ENCODE measurements at regions not wholly inside any gene's neighbourhood (a gene's known extent, or its start where the extent isn't known, plus 50 kb on each side); places are given as distances from the start of the nearest gene placed in this dataset.

DNA sequence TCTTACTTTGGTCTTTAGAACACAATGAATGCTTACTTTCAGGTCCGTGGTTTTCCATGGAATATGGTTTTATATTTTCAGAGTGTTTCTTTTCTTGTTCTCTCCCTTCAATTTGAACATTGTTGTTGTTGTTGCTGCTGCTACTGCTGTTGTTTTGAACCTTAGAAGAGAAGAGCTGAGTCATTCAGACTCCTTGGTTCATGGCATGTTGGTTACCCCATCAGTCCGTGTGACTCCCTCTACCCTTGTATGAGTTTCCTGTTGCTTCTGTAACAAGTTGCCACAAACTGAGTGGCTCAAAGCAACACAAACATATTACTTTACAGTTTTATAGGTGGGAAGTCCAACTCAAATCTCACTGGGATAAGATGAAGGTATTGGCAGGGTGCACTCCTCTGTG lies 511.0 kb downstream of the INSC start:
- no peak for DNase-seq

DNA sequence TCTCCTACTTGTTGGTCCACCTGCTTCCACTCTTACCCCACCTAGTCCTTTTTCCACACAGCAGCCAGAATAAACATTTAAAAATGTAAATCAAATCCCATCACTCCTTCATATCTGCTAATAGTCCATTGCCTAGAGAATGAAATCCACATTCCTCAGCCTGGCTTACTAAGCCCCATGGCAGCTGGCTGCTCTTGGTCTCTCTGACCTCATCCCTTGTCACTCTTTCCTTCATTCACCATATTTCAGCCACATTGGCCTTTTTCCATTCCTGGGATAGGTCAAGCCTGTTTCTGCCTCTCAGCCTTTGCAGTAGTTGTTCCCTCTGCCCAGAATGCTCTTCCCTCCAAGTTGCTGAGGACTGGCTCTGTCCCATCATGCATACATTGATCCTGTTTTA lies 512.8 kb downstream of the INSC start:
- no peak for DNase-seq

DNA sequence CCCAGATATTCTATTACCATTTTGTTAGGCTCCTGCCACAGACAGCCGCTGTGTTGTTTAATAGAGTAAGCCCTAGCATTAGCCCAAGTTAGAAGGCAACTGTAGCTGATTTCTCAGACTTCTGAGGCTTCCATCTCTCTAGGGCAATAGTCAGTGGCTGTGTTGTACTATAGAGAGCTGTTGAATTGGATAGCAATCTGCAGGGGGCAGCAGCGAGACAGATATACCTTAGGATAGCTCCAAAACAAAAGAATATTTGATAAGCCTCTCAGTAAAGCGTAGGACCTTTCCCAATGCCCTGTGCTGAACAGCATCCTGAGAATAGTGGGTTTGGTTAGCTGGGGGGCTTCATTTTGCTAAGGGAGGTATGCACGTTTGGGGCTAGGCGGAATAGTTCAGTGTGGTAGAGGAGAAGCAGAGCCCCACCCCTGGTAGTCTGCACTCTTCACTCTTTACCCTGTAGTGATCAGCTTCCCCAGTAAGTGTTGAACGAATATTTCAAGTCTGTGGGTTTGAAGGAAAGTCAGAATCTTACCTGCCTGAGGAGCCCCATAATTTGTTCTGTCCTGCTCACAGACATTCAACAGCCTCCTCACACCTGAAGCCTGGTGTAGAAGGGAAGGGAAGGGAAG lies 515.1 kb downstream of the INSC start:
- DNase-seq: no peak

DNA sequence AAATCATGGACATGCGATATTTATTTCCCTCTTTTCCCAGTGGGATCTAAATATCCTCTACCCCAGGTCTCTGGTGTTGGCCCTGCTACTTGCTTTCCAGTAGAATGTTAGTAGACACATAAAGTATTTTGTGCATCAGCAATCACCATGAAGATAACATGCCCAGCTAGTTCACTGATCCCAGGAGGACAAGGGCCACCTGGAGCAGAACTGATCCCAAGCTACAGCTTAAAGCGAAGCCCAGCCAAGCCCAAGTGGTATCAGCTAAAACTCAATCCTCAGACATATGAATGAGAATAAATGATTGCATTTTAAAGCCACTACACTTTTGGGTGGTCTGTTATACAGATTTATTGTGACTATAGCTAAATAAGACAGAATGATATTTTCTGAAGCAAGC lies 516.2 kb downstream of the INSC start:
- no peak for DNase-seq

DNA sequence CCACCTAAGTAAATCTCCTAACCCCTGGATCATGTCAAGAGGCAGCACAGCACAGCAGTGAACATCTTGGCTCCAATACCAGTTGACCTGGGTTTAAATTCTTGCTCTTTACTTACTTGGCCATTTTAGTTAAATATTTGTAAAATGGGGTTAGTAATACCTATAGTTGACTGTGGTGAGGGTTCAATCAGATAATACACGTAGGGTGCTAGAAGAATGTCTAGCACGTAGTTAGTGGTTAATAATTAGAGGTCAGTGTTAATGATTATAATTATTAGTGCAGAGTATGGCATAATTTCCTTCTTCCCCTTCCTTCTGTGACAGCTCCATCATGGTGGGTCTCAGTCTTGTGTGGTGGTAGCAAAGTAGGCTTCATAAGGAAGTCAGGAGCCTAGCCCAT lies 520.8 kb downstream of the INSC start:
- no peak for DNase-seq

DNA sequence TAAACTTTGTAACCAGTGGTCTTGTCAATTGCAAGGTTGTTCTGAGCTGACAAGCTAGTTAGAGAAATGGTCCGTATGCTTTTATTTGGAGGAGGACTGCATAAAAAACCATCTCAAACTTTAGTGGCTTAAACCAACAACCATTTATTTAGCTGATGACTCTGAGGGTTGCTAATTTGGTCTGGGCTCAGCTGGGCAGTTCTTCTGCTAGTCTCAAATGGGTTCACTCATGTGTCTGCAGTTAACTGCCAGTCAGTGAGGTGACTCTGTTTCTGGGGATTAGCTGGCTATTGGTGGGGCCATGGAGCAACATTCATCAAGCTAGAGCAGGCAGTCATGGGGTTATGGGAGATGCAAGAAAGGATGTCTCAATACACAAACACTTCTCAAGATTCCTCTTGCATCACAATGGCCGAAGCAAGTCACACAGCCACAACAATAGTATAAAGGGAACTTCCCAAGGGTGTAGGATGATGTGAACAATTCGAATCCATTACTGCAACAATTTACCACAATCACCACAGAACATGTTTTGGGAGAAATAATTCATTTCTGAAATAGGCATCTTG lies 521.9 kb downstream of the INSC start:
- no peak for DNase-seq

DNA sequence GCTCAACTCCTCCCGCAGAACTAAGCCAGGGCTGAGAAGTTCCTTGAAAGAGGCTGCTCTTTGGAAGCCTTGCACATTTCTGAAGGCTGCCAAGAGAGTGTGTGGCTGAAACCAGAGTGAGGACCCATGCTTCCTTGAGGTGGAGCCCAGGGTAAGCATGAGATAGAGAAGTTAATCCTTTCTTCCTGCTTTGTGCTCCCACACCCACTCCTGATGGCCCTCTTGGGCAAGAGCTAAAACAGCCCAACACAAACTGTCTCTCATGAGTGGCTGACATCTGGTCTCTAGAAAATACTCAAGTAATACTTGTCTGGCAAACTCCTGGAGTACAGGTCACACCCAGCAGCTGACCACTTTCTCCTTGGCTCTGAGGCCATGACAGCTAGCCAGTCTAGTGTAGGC lies 523.7 kb downstream of the INSC start:
- no peak for DNase-seq

DNA sequence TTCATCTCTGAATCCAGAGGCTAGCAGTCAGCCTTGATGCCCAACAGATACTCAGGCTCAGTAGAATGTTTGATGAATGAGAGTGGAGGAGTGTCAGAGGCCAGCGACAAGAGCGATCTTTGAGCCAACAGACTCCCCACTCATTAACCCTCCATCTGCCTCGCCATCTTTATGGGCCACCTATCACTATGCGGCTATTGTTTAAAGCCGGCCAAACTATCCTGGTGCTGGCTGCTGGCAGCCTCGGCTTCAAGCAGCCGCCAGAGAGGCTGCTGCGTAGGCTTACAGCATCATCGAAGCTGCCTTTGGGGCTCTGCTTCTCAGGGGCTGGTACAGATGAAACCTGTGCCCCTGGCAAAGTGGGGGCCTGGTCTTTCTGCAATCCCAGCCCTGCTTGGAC lies 525.6 kb downstream of the INSC start:
- DNase-seq: no peak

DNA sequence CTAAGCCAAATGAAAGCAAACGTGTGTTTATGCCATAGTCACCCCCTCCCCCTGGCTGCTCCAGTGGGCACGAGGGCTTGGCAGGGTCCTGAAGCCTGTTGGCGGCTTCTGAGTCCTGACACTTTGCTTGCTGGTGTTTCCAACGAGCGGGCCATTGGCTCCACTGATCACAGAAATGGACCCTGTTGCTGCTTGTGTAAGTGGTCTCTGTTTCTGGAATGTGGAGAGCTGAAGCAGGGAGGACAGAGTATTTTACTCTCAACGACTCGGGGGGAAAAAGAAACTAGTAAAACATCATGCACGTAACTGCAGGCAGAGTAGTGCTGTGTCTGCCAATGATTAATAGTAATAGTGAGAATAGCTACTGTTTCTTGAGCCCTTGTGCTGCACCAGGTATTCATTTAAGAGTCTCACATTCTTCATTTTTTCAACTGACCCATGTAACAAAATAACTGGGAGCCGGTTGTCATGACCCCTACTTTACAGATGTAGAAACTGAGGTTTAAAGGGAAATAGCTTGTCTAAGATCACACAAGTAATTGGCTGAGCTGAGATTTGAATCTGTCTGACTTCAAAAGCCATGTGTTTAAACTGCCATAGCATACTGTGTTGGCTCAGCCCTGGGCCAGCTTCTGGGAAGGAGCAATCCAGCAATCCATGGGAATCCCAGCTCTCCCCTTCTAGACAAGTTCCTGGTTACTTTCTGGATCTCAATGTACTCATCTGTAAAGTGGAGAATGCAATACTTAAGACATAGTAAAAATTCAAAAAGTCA lies 526.7 kb downstream of the INSC start:
- no peak for DNase-seq

DNA sequence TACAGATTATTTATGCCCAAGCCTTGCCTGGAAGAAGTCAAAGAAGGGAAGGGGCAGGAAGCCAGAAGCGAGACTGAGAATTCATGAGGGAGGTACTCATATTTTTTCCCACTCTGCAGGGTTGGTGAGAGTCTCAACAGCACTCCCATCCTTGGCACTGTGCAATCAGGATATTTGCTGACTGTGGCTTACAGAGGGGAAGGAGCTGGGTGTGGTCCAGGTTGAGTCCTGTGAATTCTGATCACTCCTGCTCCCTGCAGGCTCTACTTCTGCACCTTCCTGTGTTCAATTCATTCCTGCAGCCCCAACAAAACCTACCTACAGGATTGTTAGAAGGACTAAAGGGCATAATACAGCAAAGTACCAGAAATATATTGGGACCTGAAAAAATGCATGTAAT lies 530.5 kb downstream of the INSC start:
- DNase-seq: no peak

DNA sequence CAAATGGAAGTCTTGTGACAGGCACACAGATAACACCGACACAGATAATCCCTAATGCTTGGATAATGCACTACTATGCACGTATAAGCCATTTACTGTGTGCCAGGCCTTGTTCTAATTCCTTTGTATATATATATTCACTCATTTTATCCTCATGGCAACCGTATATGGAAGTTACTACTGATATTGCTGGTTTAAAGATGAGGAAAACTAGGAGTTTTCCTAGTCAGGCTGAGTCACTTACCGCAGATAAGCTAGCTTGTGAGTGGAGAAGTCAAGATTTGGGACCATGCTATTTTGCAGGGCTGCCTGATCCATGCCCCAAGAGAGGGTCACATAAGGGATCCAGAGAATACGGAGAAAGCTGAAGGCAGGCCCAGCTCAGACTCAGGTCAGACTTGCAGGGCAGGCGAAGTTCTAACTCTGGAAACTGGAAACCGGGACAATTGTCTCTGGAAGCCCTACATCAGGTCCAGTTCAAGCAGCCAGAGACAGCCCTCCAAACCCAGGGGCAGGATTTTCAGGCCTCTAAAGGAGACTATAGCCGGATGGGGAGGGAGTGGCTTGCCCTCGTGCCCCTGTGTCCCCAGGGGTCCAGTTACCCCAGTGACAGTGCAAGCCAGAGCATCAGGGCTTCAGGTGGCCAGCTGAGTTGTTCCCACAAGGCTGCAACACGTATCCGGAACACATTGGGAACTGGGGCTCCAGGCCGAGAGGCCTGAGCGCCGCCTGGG lies 534.8 kb downstream of the INSC start:
- DNase-seq: no peak

DNA sequence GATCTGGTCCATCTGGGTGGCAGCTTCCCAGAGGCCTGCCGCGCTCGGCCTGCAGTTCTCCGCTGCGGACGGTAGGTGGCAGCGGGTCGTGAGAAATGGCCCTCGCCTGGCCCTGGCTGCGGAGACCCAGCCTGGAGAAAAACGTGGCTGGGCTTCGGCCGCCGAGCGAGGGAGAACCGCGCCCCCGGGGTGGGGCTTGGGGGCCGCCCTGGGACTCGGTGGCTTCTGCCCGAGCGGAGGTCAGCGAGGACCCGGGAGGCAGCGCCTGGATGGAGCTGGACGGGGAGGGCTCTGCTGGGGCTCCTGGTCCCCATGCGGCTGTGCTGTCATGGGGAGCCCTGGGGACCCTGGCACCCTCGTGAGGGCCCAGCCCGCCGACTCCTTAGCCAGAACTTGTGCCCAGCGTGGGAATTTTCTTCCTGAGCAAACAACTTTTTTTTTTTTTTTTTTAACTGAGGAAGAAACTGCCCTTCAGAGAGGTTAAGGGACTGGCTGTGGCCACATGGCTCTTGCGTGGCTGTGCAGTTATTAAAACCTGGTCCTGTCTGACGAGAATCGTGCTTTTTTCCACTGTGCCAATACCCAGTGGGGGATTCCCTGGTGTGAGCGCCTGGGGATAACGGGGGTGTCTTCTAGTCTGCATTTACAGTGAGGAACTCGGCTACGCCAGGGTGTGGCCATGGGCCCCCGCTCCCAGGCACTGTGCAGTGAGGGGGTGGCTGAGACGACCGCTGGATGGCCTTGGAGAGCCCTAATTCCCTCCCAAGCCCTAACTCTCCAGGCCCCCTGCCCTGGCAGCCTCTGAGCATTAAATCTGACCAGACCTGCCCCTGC lies 535.6 kb downstream of the INSC start:
- peak; percentile 63 for DNase-seq

DNA sequence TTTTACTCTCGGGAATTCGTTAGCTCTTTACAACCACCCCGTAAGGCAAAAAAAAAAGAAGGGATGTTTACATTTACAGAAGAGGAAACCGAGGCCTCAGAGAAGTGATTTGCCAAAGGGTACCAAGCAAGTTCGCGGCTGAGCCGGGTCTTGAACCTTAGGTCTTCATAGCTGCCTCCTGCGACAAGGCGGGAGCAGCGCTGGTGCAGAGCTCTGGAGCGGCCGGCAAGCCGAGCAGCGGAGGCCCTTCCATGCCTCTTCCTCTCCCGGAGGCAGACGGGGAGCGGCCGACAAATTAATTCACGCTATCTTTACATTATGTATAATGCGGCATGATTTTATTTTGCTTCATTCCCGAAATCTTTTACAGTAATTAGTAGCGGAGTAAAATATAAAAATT lies 536.3 kb downstream of the INSC start:
- DNase-seq: no peak

DNA sequence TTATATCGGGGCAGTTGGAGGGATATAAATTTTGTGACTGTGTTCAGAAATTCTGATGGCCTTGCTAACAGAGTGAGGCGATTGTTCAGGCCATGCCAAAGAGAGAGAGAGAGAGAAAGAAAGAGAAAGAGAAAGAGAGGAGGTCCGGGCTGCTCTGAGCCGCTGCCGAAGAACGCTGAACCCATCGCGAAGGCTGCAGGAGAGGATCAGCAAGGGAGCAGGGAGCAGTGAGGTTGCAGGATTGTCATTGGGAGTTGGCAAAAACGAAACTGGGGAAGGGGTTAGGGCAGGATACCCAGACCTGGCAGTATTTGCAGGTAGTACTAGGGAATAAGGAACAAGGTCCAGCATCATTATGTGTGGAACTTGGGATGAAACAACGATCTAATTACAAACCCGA lies 537.1 kb downstream of the INSC start:
- DNase-seq: no peak

DNA sequence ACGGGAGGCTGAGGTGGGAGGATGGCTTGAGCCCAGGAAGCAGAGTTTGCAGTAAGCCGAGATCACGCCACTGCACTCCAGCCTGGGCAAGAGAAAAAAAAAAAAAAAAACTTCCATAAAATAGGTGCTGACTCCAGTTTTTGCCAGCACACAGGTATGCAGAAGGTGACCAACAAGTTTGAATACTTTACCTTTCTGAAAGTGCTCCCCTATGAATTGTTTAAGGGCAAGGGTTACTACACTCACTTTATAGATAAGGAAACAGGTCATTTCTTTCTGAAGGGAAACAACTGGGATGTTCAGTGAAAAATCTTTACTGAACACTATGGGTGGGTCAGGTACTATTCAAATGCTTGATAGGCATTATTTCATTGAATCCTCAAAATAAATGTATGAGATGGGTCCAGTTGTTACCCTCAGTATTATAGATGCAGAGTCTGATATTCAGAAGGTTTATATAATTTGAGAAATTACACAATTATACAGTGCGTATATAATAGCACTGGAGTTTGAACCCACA lies 538.5 kb downstream of the INSC start:
- DNase-seq: no peak

DNA sequence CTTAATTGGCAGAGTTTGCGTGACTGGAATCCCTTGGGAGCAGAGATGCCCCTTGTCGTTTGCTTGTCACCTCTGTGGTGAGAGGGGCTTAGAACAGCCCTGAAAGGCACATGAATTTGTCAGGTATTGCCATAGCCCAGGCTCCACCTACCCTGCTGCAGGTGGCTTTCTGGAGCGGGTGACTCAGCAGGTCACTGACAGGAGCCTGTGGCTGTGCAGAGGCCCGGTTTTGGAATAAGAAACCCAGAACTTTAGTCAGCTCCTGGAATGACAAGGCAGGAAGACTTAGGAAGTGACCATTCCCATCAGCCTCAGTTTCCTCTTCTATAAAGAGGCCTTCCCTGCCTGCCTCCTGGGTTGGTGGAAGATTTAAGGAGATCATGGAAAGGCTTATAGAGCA lies 539.7 kb downstream of the INSC start:
- DNase-seq: no peak

DNA sequence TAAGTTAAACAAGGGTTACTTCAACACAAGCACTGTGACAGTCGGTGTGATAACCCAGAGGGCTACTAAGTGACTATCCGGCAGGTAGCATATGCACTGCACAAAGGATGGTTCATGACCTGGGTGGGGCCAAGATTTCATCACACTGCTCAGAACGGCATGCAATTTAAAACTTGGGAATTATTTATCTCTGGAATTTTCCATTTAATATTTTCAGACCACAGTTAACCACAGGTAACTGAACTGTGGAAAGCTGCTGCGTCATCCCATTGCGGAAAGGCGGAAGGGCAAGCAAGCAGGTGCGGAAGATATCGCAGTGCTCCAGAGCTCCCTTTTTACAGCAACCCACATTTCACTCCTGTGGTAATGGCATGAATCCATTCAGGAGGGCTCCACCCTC lies 540.8 kb downstream of the INSC start:
- DNase-seq: no peak

DNA sequence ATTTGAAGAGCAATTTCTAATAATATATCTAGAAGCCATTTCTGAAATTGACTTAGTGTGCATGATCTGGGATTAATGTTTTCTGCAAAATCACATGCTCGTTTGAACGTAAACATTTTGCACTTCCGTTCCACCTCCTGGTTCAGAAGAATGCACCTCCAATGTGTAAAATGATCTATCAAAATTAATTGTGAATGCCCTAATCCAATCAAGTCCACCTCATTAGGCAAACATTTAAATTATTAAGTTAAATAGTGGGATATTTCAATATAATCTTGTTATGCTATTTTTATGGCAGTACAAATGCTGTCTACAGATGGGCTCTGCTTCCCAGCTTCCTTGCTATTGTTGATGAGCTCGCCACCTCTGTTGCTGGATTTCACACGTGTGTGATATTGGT lies 542.5 kb downstream of the INSC start:
- DNase-seq: no peak

DNA sequence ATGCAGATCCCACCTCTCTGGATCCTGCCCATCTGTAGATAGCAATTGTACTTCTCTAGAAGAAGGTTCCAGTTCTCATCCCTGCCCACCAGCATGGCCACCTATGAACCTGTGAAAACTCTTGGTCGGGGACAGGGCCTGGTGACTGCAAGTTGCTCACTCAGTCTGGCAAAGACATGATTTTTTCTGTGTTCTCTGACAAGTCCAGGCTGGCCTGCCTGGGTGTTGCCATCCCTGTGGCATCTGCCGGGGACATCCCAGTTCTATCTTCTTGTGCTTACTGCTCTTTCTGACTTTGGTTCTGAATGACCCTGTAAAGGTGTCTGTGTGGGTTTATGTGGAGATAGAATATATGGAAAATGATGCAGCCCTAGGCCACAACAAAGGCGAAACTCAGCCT lies 545.8 kb downstream of the INSC start:
- DNase-seq: no peak

DNA sequence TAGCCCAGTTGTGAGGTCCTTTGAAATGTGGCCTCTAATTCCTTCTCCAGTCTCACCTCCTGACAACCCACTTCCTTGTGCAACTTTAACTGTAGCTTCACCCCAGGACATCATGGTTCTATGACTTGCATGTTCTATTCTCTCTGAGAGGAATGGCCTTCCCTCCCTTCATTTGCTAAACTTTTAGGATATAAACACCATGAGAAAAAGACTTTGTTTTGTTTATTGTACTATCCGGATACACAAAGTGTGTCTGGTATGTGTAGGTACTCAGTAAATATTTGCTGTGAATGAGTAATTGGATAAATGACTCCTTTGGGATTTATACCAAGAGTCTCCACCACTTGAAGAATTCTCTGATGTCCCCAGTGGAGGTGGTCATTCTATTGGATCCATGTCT lies 547.6 kb downstream of the INSC start:
- no peak for DNase-seq

DNA sequence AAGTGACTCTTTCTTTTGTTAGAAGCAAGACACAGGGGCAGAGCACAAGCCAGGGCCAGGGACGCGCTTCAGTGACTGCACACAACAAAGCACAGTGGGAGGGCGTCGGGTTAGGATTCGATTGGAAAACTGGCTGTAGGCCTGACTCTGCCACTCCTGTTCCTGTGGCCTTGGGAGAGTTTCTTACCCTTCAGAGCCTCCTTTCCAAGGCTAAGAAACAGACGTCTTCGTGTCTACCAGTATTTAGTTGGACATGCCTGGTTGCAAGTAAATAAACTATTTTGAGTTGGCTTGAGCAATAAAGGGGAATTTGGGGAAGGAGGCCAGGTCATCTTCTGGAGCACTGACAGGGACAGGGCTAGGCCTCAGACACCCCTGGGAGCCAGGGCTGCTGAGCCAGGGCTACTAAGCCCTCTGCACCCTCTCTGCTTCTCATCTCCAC lies 549.1 kb downstream of the INSC start:
- peak; percentile 74 for DNase-seq

DNA sequence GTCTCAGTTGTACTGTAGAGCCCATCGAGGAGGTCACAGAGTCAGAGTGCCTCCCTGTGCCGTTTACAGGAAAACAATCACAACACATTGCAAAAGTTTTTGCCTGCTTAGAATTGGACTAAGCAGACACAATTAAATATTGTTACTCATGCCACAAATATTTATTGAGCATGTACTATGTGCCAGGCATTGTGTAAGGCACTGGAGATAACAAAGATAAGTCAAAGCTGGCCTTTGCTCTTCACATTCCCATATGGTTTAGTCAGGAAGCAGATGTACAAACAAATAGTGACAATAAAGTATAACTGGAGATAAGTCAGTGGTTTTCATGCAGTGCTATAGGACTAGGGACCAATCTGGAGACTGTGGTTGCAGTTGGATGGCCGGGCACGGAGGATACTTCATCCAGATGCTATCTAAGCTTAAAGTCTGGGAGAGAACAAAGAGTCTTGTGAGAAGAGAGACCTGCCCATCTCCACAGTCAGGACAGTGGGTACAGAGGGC lies 550.7 kb downstream of the INSC start:
- no peak for DNase-seq

All from NCI-H446 treated with DMSO at 0.1 percent for 48 hours (cell line).